Type B pancreatic cell (in vitro differentiated cells): ENCODE measurements at regions not wholly inside any gene's neighbourhood (a gene's known extent, or its start where the extent isn't known, plus 50 kb on each side); places are given as distances from the start of the nearest gene placed in this dataset.

Experiments
- DNase-seq: peaks from one replicate; pipeline ENCODE4 v3.0.0; 2021; ENCODE audit warnings: mixed read lengths; ENCODE audit not compliant: unreplicated experiment; ENCODE audit errors: extremely low spot score
- H3K27ac Mint-ChIP-seq: 2 replicates; pipeline ENCODE4 v1.8.0; 2021; ENCODE audit warnings: mild to moderate bottlenecking, mixed read lengths
- H3K27me3 Mint-ChIP-seq: 2 replicates; pipeline ENCODE4 v1.8.0; 2021; ENCODE audit warnings: mixed read lengths
- H3K36me3 Mint-ChIP-seq: 2 replicates; pipeline ENCODE4 v1.8.0; 2021; ENCODE audit warnings: mixed read lengths
- H3K4me1 Mint-ChIP-seq: one replicate; pipeline ENCODE4 v1.8.0; 2021; ENCODE audit warnings: mixed read lengths; ENCODE audit not compliant: unreplicated experiment
- H3K4me3 Mint-ChIP-seq: 2 replicates; pipeline ENCODE4 v1.8.0; 2021; ENCODE audit warnings: mild to moderate bottlenecking, mixed read lengths
- H3K9me3 Mint-ChIP-seq: 2 replicates; pipeline ENCODE4 v1.8.0; 2021; ENCODE audit warnings: mixed read lengths
- TF ChIP-seq, protein P1 (sequence below): fragments of 200-600 bp; sonication (generic); conservative IDR thresholded peaks from 2 replicates; pipeline ENCODE4 v1.5.0; 2021; ENCODE audit warnings: antibody characterized with exemption, mild to moderate bottlenecking

DNA sequence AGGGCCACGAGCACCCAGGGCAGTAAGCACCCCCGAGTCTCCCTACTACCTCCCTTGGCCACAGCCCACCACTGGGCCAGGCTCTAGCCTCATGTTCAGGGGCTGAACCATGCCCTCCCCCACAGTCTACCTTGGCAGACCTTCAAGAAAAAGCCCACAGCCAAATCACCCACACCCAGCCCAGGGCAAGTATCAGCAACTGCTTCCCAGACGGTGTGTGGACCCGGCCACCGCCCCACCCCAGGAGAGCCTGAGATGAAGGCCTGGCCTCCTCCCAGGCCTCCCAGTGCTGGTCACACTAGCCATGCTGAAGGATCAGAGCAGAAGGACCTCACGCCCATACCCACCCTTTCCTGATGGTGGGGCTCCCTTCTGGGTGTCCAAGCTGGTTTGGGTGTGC is 92.0 kb upstream of the LINGO1 start:
- TF ChIP-seq, protein P1, sequence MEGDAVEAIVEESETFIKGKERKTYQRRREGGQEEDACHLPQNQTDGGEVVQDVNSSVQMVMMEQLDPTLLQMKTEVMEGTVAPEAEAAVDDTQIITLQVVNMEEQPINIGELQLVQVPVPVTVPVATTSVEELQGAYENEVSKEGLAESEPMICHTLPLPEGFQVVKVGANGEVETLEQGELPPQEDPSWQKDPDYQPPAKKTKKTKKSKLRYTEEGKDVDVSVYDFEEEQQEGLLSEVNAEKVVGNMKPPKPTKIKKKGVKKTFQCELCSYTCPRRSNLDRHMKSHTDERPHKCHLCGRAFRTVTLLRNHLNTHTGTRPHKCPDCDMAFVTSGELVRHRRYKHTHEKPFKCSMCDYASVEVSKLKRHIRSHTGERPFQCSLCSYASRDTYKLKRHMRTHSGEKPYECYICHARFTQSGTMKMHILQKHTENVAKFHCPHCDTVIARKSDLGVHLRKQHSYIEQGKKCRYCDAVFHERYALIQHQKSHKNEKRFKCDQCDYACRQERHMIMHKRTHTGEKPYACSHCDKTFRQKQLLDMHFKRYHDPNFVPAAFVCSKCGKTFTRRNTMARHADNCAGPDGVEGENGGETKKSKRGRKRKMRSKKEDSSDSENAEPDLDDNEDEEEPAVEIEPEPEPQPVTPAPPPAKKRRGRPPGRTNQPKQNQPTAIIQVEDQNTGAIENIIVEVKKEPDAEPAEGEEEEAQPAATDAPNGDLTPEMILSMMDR: no peak
- Mint-ChIP-seq H3K4me3 (no peak overlapping the region), H3K27me3 (peaks cover 1% of the 10 kb centered on the region), H3K9me3 (no peaks in the 10 kb centered on the region), H3K27ac (no peak overlapping the region), H3K36me3 (no peaks in the 10 kb centered on the region), H3K4me1 (peaks cover 2% of the 10 kb centered on the region)
- no peak for DNase-seq

DNA sequence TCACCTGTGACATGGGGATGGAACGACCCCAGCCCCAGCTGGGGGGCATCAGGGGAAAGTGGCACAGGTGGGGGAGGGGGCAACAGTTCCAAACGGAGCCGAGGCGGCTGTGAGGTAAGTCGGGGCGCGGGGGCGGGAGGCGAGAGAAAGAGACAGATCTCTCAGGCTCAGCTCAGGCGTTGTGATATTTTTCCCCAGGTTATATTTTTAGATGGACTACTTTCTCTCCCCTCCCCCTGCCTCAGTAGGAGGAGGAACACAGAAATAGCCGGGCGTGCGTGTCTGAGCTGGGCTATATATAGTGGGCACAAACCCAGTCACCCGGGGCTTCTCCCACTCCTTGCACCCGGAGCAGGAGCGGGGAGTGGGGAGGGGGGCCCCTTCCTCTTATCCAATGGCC is 91.0 kb upstream of the LINGO1 start:
- Mint-ChIP-seq H3K27me3 (peaks cover 4% of the 10 kb centered on the region), H3K27ac (no peak overlapping the region), H3K4me1 (peaks cover 5% of the 10 kb centered on the region), H3K9me3 (no peaks in the 10 kb centered on the region), H3K4me3 (no peak overlapping the region), H3K36me3 (no peaks in the 10 kb centered on the region)
- no peak for DNase-seq
- TF ChIP-seq, protein P1: no peak

DNA sequence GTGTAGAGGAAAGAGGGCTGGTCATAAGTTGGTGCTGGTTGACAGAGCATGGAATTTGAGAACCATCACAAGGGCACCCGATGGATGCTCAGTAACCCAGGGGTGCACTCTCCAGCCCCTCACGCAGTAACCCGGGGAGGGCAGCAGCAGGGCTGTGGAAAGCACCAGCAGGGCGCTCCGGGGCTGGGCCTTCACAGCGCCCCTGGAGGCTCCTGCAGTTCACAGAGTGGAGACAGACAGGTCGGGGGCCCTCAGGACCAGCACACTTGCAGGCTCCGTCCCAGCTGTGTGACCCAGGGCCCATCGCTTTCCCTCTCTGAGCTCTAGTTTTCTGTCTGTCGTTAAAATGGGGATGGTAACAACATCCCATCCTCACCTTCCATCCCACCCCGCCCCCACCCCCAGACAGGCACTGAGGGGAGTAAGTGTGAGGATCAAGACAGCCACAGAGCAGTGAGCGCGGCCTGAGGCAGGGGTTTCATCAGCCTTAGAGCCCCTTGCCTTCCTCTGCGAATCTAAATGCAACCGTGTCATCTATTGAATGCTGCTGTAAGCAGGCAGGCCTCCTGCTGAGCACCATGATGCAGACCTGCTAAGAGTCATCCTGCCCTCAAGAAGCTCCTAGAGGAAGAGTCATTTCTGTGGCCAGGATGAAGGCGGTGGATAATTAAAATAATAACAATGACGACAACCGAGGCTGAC is 90.2 kb upstream of the LINGO1 start:
- no peak for DNase-seq
- TF ChIP-seq, protein P1: no peak
- H3K27me3 Mint-ChIP-seq: peaks cover 4% of the 10 kb centered on the region
- peaks cover 5% of the 10 kb centered on the region for H3K4me1 Mint-ChIP-seq
- H3K36me3 Mint-ChIP-seq: no peaks in the 10 kb centered on the region
- H3K9me3 Mint-ChIP-seq: no peaks in the 10 kb centered on the region
- H3K27ac Mint-ChIP-seq: no peak overlapping the region
- H3K4me3 Mint-ChIP-seq: no peak overlapping the region

DNA sequence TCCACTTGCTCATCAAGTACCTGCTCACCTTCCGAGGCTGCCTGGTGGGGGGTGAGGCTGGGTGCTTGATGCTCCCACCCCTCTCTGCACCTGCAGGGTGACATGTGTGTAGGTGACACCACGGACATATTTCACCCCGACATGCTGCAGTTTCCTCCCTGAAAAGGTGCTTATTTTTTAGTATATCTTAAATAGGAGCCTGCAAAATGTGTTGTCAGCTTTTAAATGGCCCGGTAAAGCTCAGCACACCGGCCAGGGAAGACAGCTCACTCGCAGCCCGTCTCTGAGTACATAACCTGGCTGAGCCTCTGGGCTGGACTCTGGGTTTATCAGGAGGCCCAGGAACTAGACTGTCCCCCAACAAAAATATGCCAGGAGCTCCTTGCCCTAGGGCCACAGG is 89.3 kb upstream of the LINGO1 start:
- no peaks in the 10 kb centered on the region for H3K36me3 Mint-ChIP-seq
- TF ChIP-seq, protein P1: no peak
- H3K4me3 Mint-ChIP-seq: no peak overlapping the region
- H3K4me1 Mint-ChIP-seq: peaks cover 8% of the 10 kb centered on the region
- no peak for DNase-seq
- no peak overlapping the region for H3K27ac Mint-ChIP-seq
- no peaks in the 10 kb centered on the region for H3K9me3 Mint-ChIP-seq
- H3K27me3 Mint-ChIP-seq: peaks cover 4% of the 10 kb centered on the region

DNA sequence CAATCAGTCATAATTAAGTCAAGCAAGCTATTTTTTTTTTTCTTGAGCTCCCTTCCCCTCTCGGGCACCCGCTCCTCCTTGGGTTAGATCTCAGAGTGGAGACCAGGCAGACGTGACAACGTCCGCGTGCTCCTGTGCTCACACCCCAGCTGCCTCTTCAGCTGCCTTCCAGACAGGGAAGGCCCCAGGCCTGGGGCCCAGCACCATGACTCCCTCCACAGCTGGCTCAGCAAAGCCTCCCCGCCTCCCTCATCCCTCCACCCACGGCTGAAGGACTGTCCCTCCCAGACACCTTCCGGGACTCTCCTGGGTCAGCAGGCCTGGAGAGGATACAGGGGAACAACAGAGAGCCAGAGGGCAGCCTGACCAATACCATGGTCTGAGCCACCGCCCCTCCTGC is 87.9 kb upstream of the LINGO1 start:
- H3K4me3 Mint-ChIP-seq: no peak overlapping the region

More for the DNA sequence above, 87.9 kb upstream of the LINGO1 start:
- TF ChIP-seq, protein P1: no peak
- Mint-ChIP-seq H3K27me3 (peaks cover 4% of the 10 kb centered on the region), H3K9me3 (no peaks in the 10 kb centered on the region), H3K4me1 (peaks cover 19% of the 10 kb centered on the region), H3K27ac (no peak overlapping the region), H3K36me3 (no peaks in the 10 kb centered on the region)
- DNase-seq: no peak
